ENCODE measurements at regions not wholly inside any gene's neighbourhood (a gene's known extent, or its start where the extent isn't known, plus 50 kb on each side); places are given as distances from the start of the nearest gene placed in this dataset.

DNA sequence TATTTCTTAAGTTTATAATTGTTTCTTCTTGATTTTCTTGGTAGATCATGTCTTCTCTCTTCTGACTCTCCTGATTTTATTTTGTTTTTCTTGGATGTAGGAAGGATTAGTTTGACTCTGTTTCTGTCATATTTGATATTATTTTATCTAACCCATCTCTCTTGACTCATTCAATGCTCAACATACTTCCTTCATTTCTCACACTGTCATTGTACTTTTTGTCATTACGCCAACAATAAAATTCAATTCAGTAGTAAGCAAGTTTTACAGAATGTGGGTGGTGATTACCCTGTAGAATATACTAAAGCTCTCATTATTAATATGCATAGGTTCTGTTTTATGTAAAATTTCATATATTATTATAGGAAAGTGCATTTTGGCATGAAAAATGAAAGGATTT lies 1303.0 kb upstream of the AGA start:
- H3K27ac ChIP-seq (replicated peaks) = no peak overlapping the region
- DNase-seq (ENCODE audit: low read depth in 1 of 2, low spot score in 1 of 2) = no peak
- no peaks in the 10 kb centered on the region for H3K27me3 ChIP-seq (ENCODE audit: insufficient read depth, poor library complexity, severe bottlenecking)
- TF ChIP-seq GABPA (IDR thresholded peaks at IDR 0.05; ENCODE audit: low read depth) = no peak
- no peak for TF ChIP-seq SPI1 (IDR thresholded peaks at IDR 0.05; ENCODE audit: borderline replicate concordance, low read depth)
- TF ChIP-seq, protein P1, sequence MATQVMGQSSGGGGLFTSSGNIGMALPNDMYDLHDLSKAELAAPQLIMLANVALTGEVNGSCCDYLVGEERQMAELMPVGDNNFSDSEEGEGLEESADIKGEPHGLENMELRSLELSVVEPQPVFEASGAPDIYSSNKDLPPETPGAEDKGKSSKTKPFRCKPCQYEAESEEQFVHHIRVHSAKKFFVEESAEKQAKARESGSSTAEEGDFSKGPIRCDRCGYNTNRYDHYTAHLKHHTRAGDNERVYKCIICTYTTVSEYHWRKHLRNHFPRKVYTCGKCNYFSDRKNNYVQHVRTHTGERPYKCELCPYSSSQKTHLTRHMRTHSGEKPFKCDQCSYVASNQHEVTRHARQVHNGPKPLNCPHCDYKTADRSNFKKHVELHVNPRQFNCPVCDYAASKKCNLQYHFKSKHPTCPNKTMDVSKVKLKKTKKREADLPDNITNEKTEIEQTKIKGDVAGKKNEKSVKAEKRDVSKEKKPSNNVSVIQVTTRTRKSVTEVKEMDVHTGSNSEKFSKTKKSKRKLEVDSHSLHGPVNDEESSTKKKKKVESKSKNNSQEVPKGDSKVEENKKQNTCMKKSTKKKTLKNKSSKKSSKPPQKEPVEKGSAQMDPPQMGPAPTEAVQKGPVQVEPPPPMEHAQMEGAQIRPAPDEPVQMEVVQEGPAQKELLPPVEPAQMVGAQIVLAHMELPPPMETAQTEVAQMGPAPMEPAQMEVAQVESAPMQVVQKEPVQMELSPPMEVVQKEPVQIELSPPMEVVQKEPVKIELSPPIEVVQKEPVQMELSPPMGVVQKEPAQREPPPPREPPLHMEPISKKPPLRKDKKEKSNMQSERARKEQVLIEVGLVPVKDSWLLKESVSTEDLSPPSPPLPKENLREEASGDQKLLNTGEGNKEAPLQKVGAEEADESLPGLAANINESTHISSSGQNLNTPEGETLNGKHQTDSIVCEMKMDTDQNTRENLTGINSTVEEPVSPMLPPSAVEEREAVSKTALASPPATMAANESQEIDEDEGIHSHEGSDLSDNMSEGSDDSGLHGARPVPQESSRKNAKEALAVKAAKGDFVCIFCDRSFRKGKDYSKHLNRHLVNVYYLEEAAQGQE (IDR thresholded peaks at IDR 0.05; ENCODE audit: insufficient replicate concordance, low read depth) = no peak
- TF ChIP-seq POLR2AphosphoS5 (IDR thresholded peaks at IDR 0.05; ENCODE audit: low read depth) = no peak
- TF ChIP-seq, protein P2, sequence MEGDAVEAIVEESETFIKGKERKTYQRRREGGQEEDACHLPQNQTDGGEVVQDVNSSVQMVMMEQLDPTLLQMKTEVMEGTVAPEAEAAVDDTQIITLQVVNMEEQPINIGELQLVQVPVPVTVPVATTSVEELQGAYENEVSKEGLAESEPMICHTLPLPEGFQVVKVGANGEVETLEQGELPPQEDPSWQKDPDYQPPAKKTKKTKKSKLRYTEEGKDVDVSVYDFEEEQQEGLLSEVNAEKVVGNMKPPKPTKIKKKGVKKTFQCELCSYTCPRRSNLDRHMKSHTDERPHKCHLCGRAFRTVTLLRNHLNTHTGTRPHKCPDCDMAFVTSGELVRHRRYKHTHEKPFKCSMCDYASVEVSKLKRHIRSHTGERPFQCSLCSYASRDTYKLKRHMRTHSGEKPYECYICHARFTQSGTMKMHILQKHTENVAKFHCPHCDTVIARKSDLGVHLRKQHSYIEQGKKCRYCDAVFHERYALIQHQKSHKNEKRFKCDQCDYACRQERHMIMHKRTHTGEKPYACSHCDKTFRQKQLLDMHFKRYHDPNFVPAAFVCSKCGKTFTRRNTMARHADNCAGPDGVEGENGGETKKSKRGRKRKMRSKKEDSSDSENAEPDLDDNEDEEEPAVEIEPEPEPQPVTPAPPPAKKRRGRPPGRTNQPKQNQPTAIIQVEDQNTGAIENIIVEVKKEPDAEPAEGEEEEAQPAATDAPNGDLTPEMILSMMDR (IDR thresholded peaks at IDR 0.05; ENCODE audit: insufficient read depth, low read length) = no peak
- no peak overlapping the region for H3K4me3 ChIP-seq (replicated peaks; ENCODE audit: insufficient read depth, low read length)

DNA sequence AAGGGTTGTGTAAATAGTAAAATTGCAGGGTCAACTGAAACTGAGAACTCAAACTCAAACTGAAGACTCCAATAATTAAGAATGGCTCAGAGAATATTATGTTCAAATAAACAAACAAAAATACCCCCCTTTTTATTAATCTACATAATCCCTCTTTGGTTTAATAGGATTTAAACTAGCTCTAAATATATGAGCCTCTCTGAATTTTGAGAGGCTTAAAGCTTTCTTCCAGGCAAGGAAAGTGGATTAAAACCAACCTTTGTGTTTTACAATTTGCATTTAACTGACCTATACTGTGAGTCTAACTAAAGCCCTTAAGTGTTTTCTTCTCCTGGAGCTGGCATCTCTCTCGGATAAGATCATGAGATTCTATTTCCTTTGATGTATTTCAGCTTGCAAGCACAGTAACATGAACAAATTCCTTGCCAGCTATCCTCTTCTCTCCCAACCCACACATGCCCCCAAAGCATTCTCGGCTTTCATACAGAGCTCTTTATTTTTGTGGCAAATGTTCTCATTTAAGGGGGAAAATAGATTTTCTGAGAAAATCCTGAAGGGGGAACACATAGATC lies 1310.8 kb upstream of the AGA start:
- no peaks in the 10 kb centered on the region for H3K27me3 ChIP-seq (ENCODE audit: insufficient read depth, poor library complexity, severe bottlenecking)
- DNase-seq (ENCODE audit: low read depth in 1 of 2, low spot score in 1 of 2) = no peak
- no peak overlapping the region for H3K4me3 ChIP-seq (replicated peaks; ENCODE audit: insufficient read depth, low read length)
- H3K27ac ChIP-seq (replicated peaks) = no peak overlapping the region
- TF ChIP-seq GABPA (IDR thresholded peaks at IDR 0.05; ENCODE audit: low read depth) (no peak), SPI1 (IDR thresholded peaks at IDR 0.05; ENCODE audit: borderline replicate concordance, low read depth) (no peak), POLR2AphosphoS5 (IDR thresholded peaks at IDR 0.05; ENCODE audit: low read depth) (no peak)
- TF ChIP-seq, protein P1 (IDR thresholded peaks at IDR 0.05; ENCODE audit: insufficient replicate concordance, low read depth) = no peak
- TF ChIP-seq, protein P2 (IDR thresholded peaks at IDR 0.05; ENCODE audit: insufficient read depth, low read length) = no peak

DNA sequence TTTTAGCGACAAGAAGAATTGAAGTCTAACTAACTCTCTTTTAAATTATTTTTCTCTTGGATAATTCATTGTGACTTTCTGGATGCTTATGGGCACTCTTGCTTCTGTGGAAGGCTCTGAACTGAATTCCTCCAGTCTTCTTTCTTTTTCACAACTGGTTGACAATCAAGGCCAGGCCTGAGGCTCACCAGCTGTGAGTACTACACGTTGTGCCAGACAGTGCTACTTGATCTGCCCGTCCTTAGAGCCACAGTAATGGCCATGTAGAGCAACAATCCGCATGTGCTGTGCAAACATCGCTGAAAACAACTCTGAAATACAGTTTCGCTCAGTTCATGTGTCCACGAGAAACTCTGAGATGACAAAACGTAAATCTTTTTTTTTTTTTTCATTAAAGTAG lies 1336.3 kb upstream of the AGA start:
- Histone ChIP-seq H3K27me3 (ENCODE audit: insufficient read depth, poor library complexity, severe bottlenecking) (no peaks in the 10 kb centered on the region), H3K27ac (replicated peaks) (no peak overlapping the region), H3K4me3 (replicated peaks; ENCODE audit: insufficient read depth, low read length) (no peak overlapping the region)
- TF ChIP-seq, protein P2 (IDR thresholded peaks at IDR 0.05; ENCODE audit: insufficient read depth, low read length) = no peak
- TF ChIP-seq SPI1 (IDR thresholded peaks at IDR 0.05; ENCODE audit: borderline replicate concordance, low read depth) (no peak), GABPA (IDR thresholded peaks at IDR 0.05; ENCODE audit: low read depth) (no peak), POLR2AphosphoS5 (IDR thresholded peaks at IDR 0.05; ENCODE audit: low read depth) (no peak)
- TF ChIP-seq, protein P1 (IDR thresholded peaks at IDR 0.05; ENCODE audit: insufficient replicate concordance, low read depth) = no peak
- no peak for DNase-seq (ENCODE audit: low read depth in 1 of 2, low spot score in 1 of 2)

Data from HL-60 (cell line).